ENCODE measurements at regions not wholly inside any gene's neighbourhood (a gene's known extent, or its start where the extent isn't known, plus 50 kb on each side); places are given as distances from the start of the nearest gene placed in this dataset.

DNA sequence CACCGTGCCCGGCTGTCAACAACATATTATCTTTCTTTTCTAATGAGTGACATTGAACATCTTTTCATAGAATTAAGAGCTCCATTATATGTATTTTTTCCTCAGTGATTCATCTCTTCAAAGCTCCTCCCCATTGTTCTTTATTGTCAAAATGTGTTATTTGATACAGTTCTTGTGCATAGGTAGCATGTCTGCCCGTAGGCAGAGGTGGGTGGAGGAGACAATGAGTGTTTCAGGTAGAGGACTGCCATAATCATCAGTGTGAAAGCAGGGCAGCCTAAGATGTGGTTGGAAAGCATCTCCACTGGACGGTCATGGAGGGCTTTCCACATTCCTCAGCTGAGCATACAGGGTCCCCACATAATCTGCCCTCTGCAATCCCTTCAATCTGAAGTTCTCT, 452.0 kb upstream of the MCTP2 start:
- Histone ChIP-seq H3K9ac (replicated peaks in 1 of 4; ENCODE audit: extremely low read depth in 1 of 4, low read depth in 3 of 4, low read length in 3 of 4) (no peak overlapping the region), H4K91ac (replicated peaks; ENCODE audit: insufficient read length, low read length) (no peak overlapping the region), H3K36me3 (ENCODE audit: control insufficient read depth in 2 of 4, insufficient read depth in 4 of 4, low read length in 3 of 4) (no peaks in the 10 kb centered on the region), H4K8ac (ENCODE audit: extremely low read depth, insufficient read depth, low read length) (no peak overlapping the region), H3K4me3 (ENCODE audit: extremely low read depth in 1 of 4, insufficient read depth in 2 of 4, low read depth in 3 of 4, low read length in 4 of 4) (no peak overlapping the region), H2BK15ac (ENCODE audit: low read length) (no peak overlapping the region), H3K56ac (replicated peaks; ENCODE audit: insufficient read length, low read depth, low read length) (no peak overlapping the region), H3K4ac (replicated peaks; ENCODE audit: insufficient read length, low read depth, low read length) (no peak overlapping the region), H3K14ac (ENCODE audit: insufficient read length) (no peak overlapping the region), H3K9me3 (ENCODE audit: insufficient read depth in 2 of 2, low read depth in 1 of 2, low read length in 1 of 2) (no peaks in the 10 kb centered on the region), H2BK120ac (replicated peaks; ENCODE audit: low read depth, low read length) (no peak overlapping the region), H2AK5ac (ENCODE audit: low read depth, low read length) (no peak overlapping the region), H3K27me3 (replicated peaks in 1 of 4; ENCODE audit: control insufficient read depth in 3 of 4, extremely low read depth in 1 of 4, insufficient read depth in 3 of 4, low read length in 3 of 4) (peaks cover 0 to 1% (median 0%) of the 10 kb centered on the region in 4 experiments; a peak in 1 of 7 replicates), H2AFZ (ENCODE audit: low read length) (no peak overlapping the region), H4K20me1 (replicated peaks in 1 of 2; ENCODE audit: control insufficient read depth in 1 of 2, insufficient read depth in 2 of 2, low read length in 2 of 2) (no peaks in the 10 kb centered on the region), H3K4me2 (ENCODE audit: insufficient read depth in 1 of 2, low read depth in 2 of 2, low read length in 2 of 2) (no peak overlapping the region), H3K23ac (ENCODE audit: insufficient read length) (no peak overlapping the region), H3K23me2 (ENCODE audit: low read depth, low read length) (no peaks in the 10 kb centered on the region), H3K27ac (ENCODE audit: low read depth, low read length) (no peak overlapping the region), H2BK5ac (ENCODE audit: low read depth, low read length) (no peak overlapping the region), H3K79me2 (ENCODE audit: control insufficient read depth in 1 of 2, insufficient read depth in 2 of 2, low read length in 2 of 2) (no peaks in the 10 kb centered on the region), H4K5ac (ENCODE audit: insufficient read length, low read depth, low read length) (no peak overlapping the region), H3K79me1 (ENCODE audit: low read depth, low read length) (no peaks in the 10 kb centered on the region), H3K18ac (ENCODE audit: extremely low read depth, low read length) (no peak overlapping the region), H2BK12ac (ENCODE audit: low read depth, low read length) (no peak overlapping the region), H2BK20ac (ENCODE audit: low read length) (no peak overlapping the region), H3K4me1 (replicated peaks in 1 of 4; ENCODE audit: control insufficient read depth in 3 of 4, insufficient read depth in 4 of 4, low read length in 3 of 4) (no peaks in the 10 kb centered on the region)
- FAIRE-seq (no peak), DNase-seq (ENCODE audit: low read depth in 1 of 2, low spot score in 2 of 2) (no peak)
- POLR2A ChIA-PET (ENCODE audit: partially characterized antibody): no interaction called here
- TF ChIP-seq BRCA1 (IDR thresholded peaks at IDR 0.05; ENCODE audit: low read depth, low read length): no peak
- TF ChIP-seq POU5F1 (IDR thresholded peaks at IDR 0.05; ENCODE audit: low read depth, low read length): no peak
- TF ChIP-seq SUZ12 (IDR thresholded peaks at IDR 0.05; ENCODE audit: low read length): no peak
- no peak for TF ChIP-seq CBX8 (IDR thresholded peaks at IDR 0.05; ENCODE audit: borderline replicate concordance, low read depth, low read length)
- TF ChIP-seq BCL11A (IDR thresholded peaks at IDR 0.05; ENCODE audit: low read depth in 2 of 2, low read length in 2 of 2): no peak
- no peak for TF ChIP-seq KDM5A (IDR thresholded peaks at IDR 0.05; ENCODE audit: low read length)
- no peak for TF ChIP-seq CTBP2 (IDR thresholded peaks at IDR 0.05; ENCODE audit: borderline replicate concordance, insufficient read depth, insufficient read length, low read length)
- no peak for TF ChIP-seq CREB1 (IDR thresholded peaks at IDR 0.05)
- no peak for TF ChIP-seq KDM1A (IDR thresholded peaks at IDR 0.05; ENCODE audit: borderline replicate concordance, low read length)
- TF ChIP-seq PHF8 (conservative IDR thresholded peaks at IDR 0.05; ENCODE audit: low read depth, low read length): no peak
- TF ChIP-seq JUN (IDR thresholded peaks at IDR 0.05; ENCODE audit: low read depth, low read length): no peak
- TF ChIP-seq CHD2 (IDR thresholded peaks at IDR 0.05; ENCODE audit: low read length): no peak
- CTCF ChIA-PET (ENCODE audit: partially characterized antibody): interaction anchor here (0.6 to 2.1 kb wide), 4 partner anchors 20 to 340 kb away, joined by 3 to 7 read pairs (median 4); no protein-coding TSS in a partner anchor
- WGBS, 2 experiments (ENCODE audit: extremely low coverage in 1 of 2, insufficient coverage in 1 of 2, insufficient read length in 1 of 2, insufficient replicate concordance in 2 of 2, low coverage in 1 of 2, low lambda C conversion rate in 2 of 2, missing lambda C conversion rate in 1 of 2): 93% methylated on average over 4 of the region's 4 CpGs; no CpG with 5 or more reads in 1 of the 2 experiments

All from H1 (cell line).